ENCODE measurements at regions not wholly inside any gene's neighbourhood (a gene's known extent, or its start where the extent isn't known, plus 50 kb on each side); places are given as distances from the start of the nearest gene placed in this dataset.

GRCh38 chr10:29397221-29397620 lies 108.4 kb downstream of the LYZL1 start:
- no peak for TF ChIP-seq CTCF (IDR thresholded peaks at IDR 0.05)
- TF ChIP-seq POLR2A (IDR thresholded peaks at IDR 0.05): no peak

All from adrenal gland (tissue), 5 donors.